Osteoblast (primary cell): ENCODE measurements at regions not wholly inside any gene's neighbourhood (a gene's known extent, or its start where the extent isn't known, plus 50 kb on each side); places are given as distances from the start of the nearest gene placed in this dataset.

Source experiments
- DNase-seq: peaks from one replicate; pipeline ENCODE4 v3.0.0; 2011; ENCODE audit warnings: low spot score, mixed read lengths; ENCODE audit not compliant: insufficient read length; ENCODE audit errors: missing footprints
- H2AFZ ChIP-seq: 2 replicates; pipeline ENCODE4 v1.6.0; 2011; ENCODE audit warnings: mild to moderate bottlenecking, low read length
- H3K27ac ChIP-seq: 2 replicates; pipeline ENCODE4 v1.5.1; 2011; ENCODE audit warnings: mild to moderate bottlenecking, low read depth, low read length, moderate library complexity
- H3K27me3 ChIP-seq: 2 replicates; pipeline ENCODE4 v1.6.0; 2012; ENCODE audit warnings: mild to moderate bottlenecking, control low read depth, inconsistent platforms, low read length, moderate library complexity; ENCODE audit not compliant: insufficient read depth
- H3K36me3 ChIP-seq: 2 replicates; pipeline ENCODE4 v1.5.1; 2011; ENCODE audit warnings: mild to moderate bottlenecking, low read length, control low read depth, moderate library complexity; ENCODE audit not compliant: insufficient read depth
- H3K4me1 ChIP-seq: 2 replicates; pipeline ENCODE4 v1.5.1; 2011; ENCODE audit warnings: mild to moderate bottlenecking, low read length, control low read depth, moderate library complexity; ENCODE audit not compliant: insufficient read depth
- H3K4me2 ChIP-seq: 2 replicates; pipeline ENCODE4 v1.6.0; 2011; ENCODE audit warnings: mild to moderate bottlenecking, low read length; ENCODE audit not compliant: insufficient read depth
- H3K4me3 ChIP-seq: fragments of 200-600 bp; sonication (generic); 3 replicates; pipeline ENCODE4 v1.5.1; 2012; ENCODE audit warnings: mild to moderate bottlenecking, low read length, inconsistent platforms; ENCODE audit not compliant: insufficient read depth
- H3K79me2 ChIP-seq: 2 replicates; pipeline ENCODE4 v1.6.0; 2012; ENCODE audit warnings: mild to moderate bottlenecking, low read length, control low read depth, inconsistent platforms; ENCODE audit not compliant: insufficient read depth
- H3K9me3 ChIP-seq: 2 replicates; pipeline ENCODE4 v1.5.1; 2011; ENCODE audit warnings: low read depth, low read length, control low read depth
- H4K20me1 ChIP-seq: 2 replicates; pipeline ENCODE4 v1.6.0; 2012; ENCODE audit warnings: mild to moderate bottlenecking, low read length, control low read depth; ENCODE audit not compliant: insufficient read depth
- CTCF ChIP-seq: IDR thresholded peaks from 2 replicates; pipeline ENCODE4 v1.5.1; 2011; ENCODE audit warnings: mild to moderate bottlenecking, low read depth, low read length, moderate library complexity; ENCODE audit errors: extremely low read depth

DNA sequence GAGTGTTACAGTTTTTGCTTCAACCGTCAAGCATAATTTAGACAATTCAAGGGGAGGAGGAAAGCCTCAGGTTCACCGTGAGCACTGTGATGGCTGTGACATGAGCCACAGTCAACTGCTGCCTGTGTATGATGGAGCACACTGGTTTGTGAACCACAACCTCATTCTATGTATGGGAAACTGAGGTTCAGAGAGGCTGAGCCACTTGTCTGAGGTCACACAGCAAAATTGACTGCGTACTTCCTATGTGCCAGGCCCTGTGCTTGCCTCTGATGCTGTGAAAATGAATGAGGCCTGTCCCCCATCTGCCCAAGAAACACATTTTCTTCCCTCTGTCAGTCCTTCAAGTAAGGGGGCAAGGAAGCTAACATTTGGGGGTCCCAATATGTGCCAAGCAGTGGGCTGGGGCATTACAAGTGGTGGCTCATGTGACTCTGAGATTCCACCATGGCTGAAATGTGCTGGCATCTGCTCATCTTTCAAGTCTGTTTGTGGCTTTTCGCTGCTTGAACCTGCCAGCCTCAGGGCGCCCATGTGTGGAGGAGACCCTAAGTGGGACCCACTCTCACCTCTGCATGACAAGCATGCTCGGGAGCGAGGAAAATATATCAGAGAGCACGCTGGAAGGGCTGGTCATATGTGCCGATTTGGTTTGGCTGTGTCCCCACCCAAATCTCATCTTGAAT, 79.7 kb downstream of the ADRA2C start:
- no peaks in the 10 kb centered on the region for H3K9me3 ChIP-seq
- H3K4me2 ChIP-seq = no peak overlapping the region
- H3K27ac ChIP-seq = no peak overlapping the region
- no peaks in the 10 kb centered on the region for H3K4me1 ChIP-seq
- peaks cover 2% of the 10 kb centered on the region for H4K20me1 ChIP-seq
- no peaks in the 10 kb centered on the region for H3K36me3 ChIP-seq
- no peak overlapping the region for H2AFZ ChIP-seq
- TF ChIP-seq CTCF = no peak
- DNase-seq = peak; percentile 71
- no peaks in the 10 kb centered on the region for H3K79me2 ChIP-seq
- H3K4me3 ChIP-seq = no peak overlapping the region
- peaks cover 31% of the 10 kb centered on the region for H3K27me3 ChIP-seq

DNA sequence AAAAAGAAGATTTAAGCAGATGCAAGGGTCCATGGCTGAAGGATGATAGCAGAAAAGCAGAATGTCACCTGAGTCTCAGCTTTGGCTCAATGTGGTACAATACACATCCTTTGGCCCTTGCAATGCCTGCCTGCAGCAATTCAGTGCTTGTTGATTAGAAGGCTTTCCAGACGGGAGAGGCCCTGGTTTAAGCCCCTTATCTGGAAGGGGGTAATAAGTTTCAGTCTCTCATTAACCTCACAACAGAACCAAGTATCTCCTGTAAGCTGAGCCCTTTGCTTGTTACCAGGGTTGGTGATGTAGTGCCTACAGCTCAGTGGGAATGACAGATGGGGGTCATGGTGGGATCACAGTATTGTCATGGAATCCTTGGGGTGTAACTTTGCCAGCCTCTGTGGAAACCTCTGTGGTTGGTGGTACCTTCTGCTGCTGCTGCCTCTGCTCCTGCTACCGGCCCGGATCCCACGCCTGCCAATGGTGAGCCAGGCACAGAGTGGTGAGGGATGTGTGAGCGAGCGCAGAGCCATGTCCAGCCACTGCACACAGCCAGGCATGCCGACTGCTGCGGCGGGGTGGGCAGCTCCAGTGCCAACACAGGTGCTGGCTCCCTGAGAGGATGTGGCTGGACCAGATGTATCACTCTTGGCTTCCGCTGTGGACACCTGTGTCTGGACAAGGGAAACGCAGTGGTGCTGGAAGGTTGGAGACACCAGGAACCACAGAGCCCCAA, 81.2 kb downstream of the ADRA2C start:
- Histone ChIP-seq H3K27ac (no peak overlapping the region), H3K27me3 (peaks cover 30% of the 10 kb centered on the region), H2AFZ (no peak overlapping the region), H3K79me2 (no peaks in the 10 kb centered on the region), H3K4me2 (no peak overlapping the region), H3K36me3 (no peaks in the 10 kb centered on the region), H3K4me3 (no peak overlapping the region), H3K9me3 (no peaks in the 10 kb centered on the region), H3K4me1 (no peaks in the 10 kb centered on the region), H4K20me1 (peaks cover 2% of the 10 kb centered on the region)
- peak; percentile 65 for DNase-seq
- no peak for TF ChIP-seq CTCF

GRCh38 chr4:3848323-3848722, 82.1 kb downstream of the ADRA2C start:
- H3K4me1 ChIP-seq = no peaks in the 10 kb centered on the region
- H3K27ac ChIP-seq = no peak overlapping the region
- no peak for TF ChIP-seq CTCF
- H3K4me3 ChIP-seq = no peak overlapping the region
- H4K20me1 ChIP-seq = no peaks in the 10 kb centered on the region
- no peaks in the 10 kb centered on the region for H3K79me2 ChIP-seq
- H3K36me3 ChIP-seq = no peaks in the 10 kb centered on the region
- H3K4me2 ChIP-seq = no peak overlapping the region
- peaks cover 29% of the 10 kb centered on the region for H3K27me3 ChIP-seq
- H2AFZ ChIP-seq = no peak overlapping the region
- H3K9me3 ChIP-seq = no peaks in the 10 kb centered on the region
- DNase-seq = peak; percentile 46

GRCh38 chr4:3849140-3849539, 83.0 kb downstream of the ADRA2C start:
- Histone ChIP-seq H3K4me3 (no peak overlapping the region), H3K27ac (no peak overlapping the region), H4K20me1 (no peaks in the 10 kb centered on the region), H3K27me3 (peaks cover 23% of the 10 kb centered on the region), H3K4me1 (no peaks in the 10 kb centered on the region), H3K36me3 (no peaks in the 10 kb centered on the region), H3K4me2 (no peak overlapping the region), H2AFZ (no peak overlapping the region), H3K9me3 (no peaks in the 10 kb centered on the region), H3K79me2 (no peaks in the 10 kb centered on the region)
- no peak for TF ChIP-seq CTCF
- no peak for DNase-seq
